H1 (cell line): ENCODE measurements at regions not wholly inside any gene's neighbourhood (a gene's known extent, or its start where the extent isn't known, plus 50 kb on each side); places are given as distances from the start of the nearest gene placed in this dataset.

Source experiments
- CTCF ChIA-PET: fragments of 300-600 bp; sonication (Branson Sonifier 250); formaldehyde crosslinking; loops from one replicate; lab custom pipeline; 2021; ENCODE audit not compliant: partially characterized antibody; lab: Charles Lee
- POLR2A ChIA-PET: fragments of 300-600 bp; sonication (Branson Sonifier 250); formaldehyde crosslinking; loops from one replicate; lab custom pipeline; 2021; ENCODE audit warnings: inconsistent platforms; ENCODE audit not compliant: partially characterized antibody; lab: Charles Lee
- DNase-seq, 2 experiments: peaks; one replicate each; pipeline versions ENCODE4 v3.0.0 to v3.0.0-alpha.2; 2010 to 2022; ENCODE audit warnings: low spot score in 2 of 2, low read depth in 1 of 2, mixed read lengths in 1 of 2
- FAIRE-seq: peaks from 2 replicates; lab custom pipeline; 2011; peaks lifted over from hg19 to GRCh38; lab: Jason Lieb, UNC
- H2AFZ ChIP-seq: 2 replicates; pipeline ENCODE4 v1.8.1; 2012; ENCODE audit warnings: low read length, inconsistent platforms
- H2AK5ac ChIP-seq: 2 replicates; pipeline ENCODE4 v1.6.1; 2013; ENCODE audit warnings: low read depth, low read length
- H2BK120ac ChIP-seq: replicated peaks from 2 replicates; pipeline ENCODE3; 2013; ENCODE audit warnings: low read depth, low read length, inconsistent platforms
- H2BK12ac ChIP-seq: 2 replicates; pipeline ENCODE4 v1.6.1; 2013; ENCODE audit warnings: low read depth, low read length
- H2BK15ac ChIP-seq: 2 replicates; pipeline ENCODE4 v1.6.1; 2013; ENCODE audit warnings: low read length
- H2BK20ac ChIP-seq: 2 replicates; pipeline ENCODE4 v1.6.1; 2013; ENCODE audit warnings: low read length
- H2BK5ac ChIP-seq: 2 replicates; pipeline ENCODE4 v1.6.1; 2013; ENCODE audit warnings: low read depth, low read length
- H3K14ac ChIP-seq: 2 replicates; pipeline ENCODE4 v1.6.1; 2013; ENCODE audit warnings: inconsistent platforms; ENCODE audit not compliant: insufficient read length
- H3K18ac ChIP-seq: 2 replicates; pipeline ENCODE4 v1.6.1; 2013; ENCODE audit warnings: low read length; ENCODE audit errors: extremely low read depth
- H3K23ac ChIP-seq: 2 replicates; pipeline ENCODE4 v1.6.1; 2013; ENCODE audit warnings: inconsistent platforms; ENCODE audit not compliant: insufficient read length
- H3K23me2 ChIP-seq: 2 replicates; pipeline ENCODE4 v1.6.1; 2013; ENCODE audit warnings: low read depth, low read length
- H3K27ac ChIP-seq: 2 replicates; pipeline ENCODE4 v1.6.1; 2011; ENCODE audit warnings: low read depth, low read length, inconsistent platforms
- H3K27me3 ChIP-seq, 4 experiments: replicated peaks in 1 of 4; 1 replicate in 1 of 4; 2 replicates in 3 of 4; pipeline versions ENCODE4 v1.6.1 to v1.8.1; 2011 to 2013; ENCODE audit warnings: low read length in 3 of 4, mild to moderate bottlenecking in 3 of 4, inconsistent platforms in 2 of 4, mixed read lengths in 2 of 4, moderate library complexity in 1 of 4; ENCODE audit not compliant: control insufficient read depth in 3 of 4, insufficient read depth in 3 of 4; ENCODE audit errors: extremely low read depth in 1 of 4
- H3K36me3 ChIP-seq, 4 experiments: 2 replicates each; pipeline versions ENCODE4 v1.6.1 to v1.8.1; 2011 to 2013; ENCODE audit warnings: mild to moderate bottlenecking in 4 of 4, low read length in 3 of 4, moderate library complexity in 2 of 4, control low read depth in 1 of 4, inconsistent platforms in 1 of 4; ENCODE audit not compliant: insufficient read depth in 4 of 4, control insufficient read depth in 2 of 4
- H3K4ac ChIP-seq: replicated peaks from 2 replicates; pipeline ENCODE3; 2013; ENCODE audit warnings: low read length, low read depth, mixed read lengths, inconsistent platforms; ENCODE audit not compliant: insufficient read length
- H3K4me1 ChIP-seq, 4 experiments: replicated peaks in 1 of 4; 1 replicate in 1 of 4; 2 replicates in 3 of 4; pipeline versions ENCODE4 v1.6.1 to v1.8.1; 2011 to 2013; ENCODE audit warnings: low read length in 3 of 4, inconsistent platforms in 2 of 4, mixed read lengths in 1 of 4; ENCODE audit not compliant: insufficient read depth in 4 of 4, control insufficient read depth in 3 of 4
- H3K4me2 ChIP-seq, 2 experiments: 2 replicates each; pipeline versions ENCODE4 v1.6.1 to v1.8.1; 2011 to 2013; ENCODE audit warnings: low read depth in 2 of 2, low read length in 2 of 2, control low read depth in 1 of 2, inconsistent platforms in 1 of 2, mild to moderate bottlenecking in 1 of 2; ENCODE audit not compliant: insufficient read depth in 1 of 2
- H3K4me3 ChIP-seq, 4 experiments: fragments of 200-600, 300-600 bp in 1 of 4; sonication (generic), shearing (Covaris generic), sonication (Bioruptor Twin) in 1 of 4; 2 replicates each; pipeline versions ENCODE4 v1.5.1 to v1.8.1; 2011 to 2016; ENCODE audit warnings: low read length in 4 of 4, low read depth in 3 of 4, control low read depth in 2 of 4, inconsistent platforms in 2 of 4, mild to moderate bottlenecking in 2 of 4, mixed read lengths in 1 of 4, moderate library complexity in 1 of 4; ENCODE audit not compliant: insufficient read depth in 2 of 4; ENCODE audit errors: extremely low read depth in 1 of 4
- H3K56ac ChIP-seq: replicated peaks from 2 replicates; pipeline ENCODE3; 2013; ENCODE audit warnings: low read depth, mild to moderate bottlenecking, mixed read lengths, low read length, inconsistent platforms; ENCODE audit not compliant: insufficient read length
- H3K79me1 ChIP-seq: 2 replicates; pipeline ENCODE4 v1.6.1; 2013; ENCODE audit warnings: low read depth, low read length, control low read depth
- H3K79me2 ChIP-seq, 2 experiments: 2 replicates each; pipeline versions ENCODE4 v1.6.1 to v1.8.1; 2012 to 2013; ENCODE audit warnings: low read length in 2 of 2, mild to moderate bottlenecking in 2 of 2, inconsistent platforms in 1 of 2; ENCODE audit not compliant: insufficient read depth in 2 of 2, control insufficient read depth in 1 of 2
- H3K9ac ChIP-seq, 4 experiments: replicated peaks in 1 of 4; 1 replicate in 1 of 4; 2 replicates in 3 of 4; pipeline versions ENCODE4 v1.6.1 to v1.8.1; 2011 to 2013; ENCODE audit warnings: low read depth in 3 of 4, low read length in 3 of 4, control low read depth in 2 of 4, mild to moderate bottlenecking in 2 of 4, moderate library complexity in 2 of 4, inconsistent platforms in 1 of 4; ENCODE audit errors: extremely low read depth in 1 of 4
- H3K9me3 ChIP-seq, 2 experiments: 2 replicates each; pipeline versions ENCODE4 v1.6.1 to v1.8.1; 2012 to 2013; ENCODE audit warnings: mild to moderate bottlenecking in 2 of 2, moderate library complexity in 2 of 2, control low read depth in 1 of 2, inconsistent platforms in 1 of 2, low read depth in 1 of 2, low read length in 1 of 2, mixed read lengths in 1 of 2; ENCODE audit not compliant: insufficient read depth in 2 of 2
- H4K20me1 ChIP-seq, 2 experiments: replicated peaks in 1 of 2; 2 replicates each; pipeline versions ENCODE3 to v1.8.1; 2011 to 2013; ENCODE audit warnings: inconsistent platforms in 2 of 2, low read length in 2 of 2, mild to moderate bottlenecking in 1 of 2; ENCODE audit not compliant: insufficient read depth in 2 of 2, control insufficient read depth in 1 of 2
- H4K5ac ChIP-seq: 2 replicates; pipeline ENCODE4 v1.6.1; 2013; ENCODE audit warnings: low read length, low read depth, mixed read lengths, inconsistent platforms; ENCODE audit not compliant: insufficient read length
- H4K8ac ChIP-seq: 2 replicates; pipeline ENCODE4 v1.8.0; 2013; ENCODE audit warnings: mild to moderate bottlenecking, moderate library complexity, low read length, inconsistent platforms; ENCODE audit not compliant: insufficient read depth; ENCODE audit errors: extremely low read depth
- H4K91ac ChIP-seq: replicated peaks from 2 replicates; pipeline ENCODE3; 2013; ENCODE audit warnings: low read length, mixed read lengths, inconsistent platforms; ENCODE audit not compliant: insufficient read length
- CTBP2 ChIP-seq: IDR thresholded peaks from 2 replicates; pipeline ENCODE4 v1.7.0; 2011; ENCODE audit warnings: borderline replicate concordance, mild to moderate bottlenecking, moderate library complexity, mixed read lengths, low read length; ENCODE audit not compliant: insufficient read depth, insufficient read length
- KDM4A ChIP-seq: IDR thresholded peaks from one replicate; pipeline ENCODE4 v1.7.1; 2012; ENCODE audit warnings: low read depth, mild to moderate bottlenecking, moderate library complexity, low read length, inconsistent platforms; ENCODE audit not compliant: severe bottlenecking
- KDM5A ChIP-seq: fragments of 200-600 bp; IDR thresholded peaks from 2 replicates; pipeline ENCODE4 v1.7.1; 2012; ENCODE audit warnings: mild to moderate bottlenecking, low read length, inconsistent platforms, mixed read lengths
- POU5F1 ChIP-seq: IDR thresholded peaks from 2 replicates; pipeline ENCODE4 v1.6.1; 2011; ENCODE audit warnings: low read depth, mild to moderate bottlenecking, low read length, moderate library complexity
- RFX5 ChIP-seq: IDR thresholded peaks from 2 replicates; pipeline ENCODE4 v1.6.1; 2011; ENCODE audit warnings: low read depth, low read length, improper control_type of control experiment, borderline replicate concordance
- SUZ12 ChIP-seq: fragments of 200-600 bp; sonication (generic); IDR thresholded peaks from 2 replicates; pipeline ENCODE4 v1.6.1; 2012; ENCODE audit warnings: mild to moderate bottlenecking, inconsistent platforms, low read length, moderate library complexity, mixed read lengths
- WGBS, 2 experiments: shearing (Covaris generic) in 1 of 2; methylation state at CpG; one replicate each; pipeline versions ENCODE4 v1.1.6 to v1.1.7; 2013 to 2015; ENCODE audit warnings: low lambda C conversion rate in 2 of 2, mixed read lengths in 2 of 2, inconsistent platforms in 1 of 2, low coverage in 1 of 2, missing lambda C conversion rate in 1 of 2; ENCODE audit not compliant: insufficient replicate concordance in 2 of 2, insufficient coverage in 1 of 2, insufficient read length in 1 of 2; ENCODE audit errors: extremely low coverage in 1 of 2, missing lambda C conversion rate in 1 of 2; 5-methylcytosine and 5-hydroxymethylcytosine counted together

DNA sequence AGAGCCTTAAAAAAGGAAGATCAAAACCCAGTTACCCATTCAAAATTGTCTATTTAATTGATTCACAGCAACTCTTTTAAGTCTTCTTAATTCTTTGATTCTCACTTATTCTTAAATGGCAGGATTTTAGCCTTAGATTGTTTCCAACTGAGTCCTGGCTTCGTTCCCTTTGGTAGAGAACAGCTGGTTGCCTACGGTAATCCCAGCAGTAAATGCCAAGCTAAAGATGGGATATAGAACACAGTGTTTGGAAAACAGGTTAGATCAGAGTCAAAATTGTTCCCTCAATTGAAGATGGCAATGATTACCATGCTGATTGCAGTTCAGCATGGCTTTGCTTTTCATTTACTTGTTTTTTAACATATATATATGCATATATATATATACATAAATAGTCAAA lies 300.9 kb downstream of the PYDC2 start:
- Histone ChIP-seq H4K5ac (no peak overlapping the region), H2AFZ (no peak overlapping the region), H4K8ac (no peak overlapping the region), H3K4me2 (peak overlapping the region in 1 of 2 experiments; percentile 11; a peak in 1 of 4 replicates), H2AK5ac (no peak overlapping the region), H3K18ac (no peak overlapping the region), H3K56ac (no peak overlapping the region), H3K14ac (no peak overlapping the region), H2BK5ac (peak overlapping the region; percentile 30; the same call in 1 of the 2 replicates), H3K4me1 (peaks cover 0 to 5% (median 1%) of the 10 kb centered on the region in 4 experiments; a peak in 1 of 7 replicates), H2BK120ac (peak overlapping the region; percentile 57), H3K23ac (no peak overlapping the region), H4K91ac (peak overlapping the region; percentile 34), H4K20me1 (no peaks in the 10 kb centered on the region), H3K4ac (no peak overlapping the region), H3K79me1 (no peaks in the 10 kb centered on the region), H2BK15ac (no peak overlapping the region), H3K9me3 (no peaks in the 10 kb centered on the region), H3K9ac (no peak overlapping the region), H3K36me3 (no peaks in the 10 kb centered on the region), H3K23me2 (no peaks in the 10 kb centered on the region), H2BK12ac (no peak overlapping the region), H3K4me3 (no peak overlapping the region), H3K79me2 (no peaks in the 10 kb centered on the region), H2BK20ac (no peak overlapping the region), H3K27ac (no peak overlapping the region), H3K27me3 (no peaks in the 10 kb centered on the region)
- TF ChIP-seq SUZ12 (no peak), RFX5 (no peak), KDM4A (no peak), CTBP2 (no peak), POU5F1 (no peak), KDM5A (no peak)
- FAIRE-seq (no peak), DNase-seq (no peak)
- ChIA-PET CTCF (no interaction called here), POLR2A (no interaction called here)
- 71% methylated on average over 2 of the region's 2 CpGs; no CpG with 5 or more reads in 1 of the 2 experiments for WGBS, 2 experiments
